Stimulated activated CD8-positive, alpha-beta memory T cell treated with anti-CD3 and anti-CD28 coated beads, Interleukin-4, amount 100 ng/mL, for 24 hours (primary cell): ENCODE measurements at regions not wholly inside any gene's neighbourhood (a gene's known extent, or its start where the extent isn't known, plus 50 kb on each side); places are given as distances from the start of the nearest gene placed in this dataset.
"Not testable (repeated sequence)": the region's sequence is repeated elsewhere in the genome, so short reads cannot be mapped to it uniquely, and the experiment has no call there.

Source experiments
- DNase-seq: peaks from one replicate; pipeline ENCODE4 v3.0.0-alpha.2; 2020; ENCODE audit warnings: low read depth

DNA sequence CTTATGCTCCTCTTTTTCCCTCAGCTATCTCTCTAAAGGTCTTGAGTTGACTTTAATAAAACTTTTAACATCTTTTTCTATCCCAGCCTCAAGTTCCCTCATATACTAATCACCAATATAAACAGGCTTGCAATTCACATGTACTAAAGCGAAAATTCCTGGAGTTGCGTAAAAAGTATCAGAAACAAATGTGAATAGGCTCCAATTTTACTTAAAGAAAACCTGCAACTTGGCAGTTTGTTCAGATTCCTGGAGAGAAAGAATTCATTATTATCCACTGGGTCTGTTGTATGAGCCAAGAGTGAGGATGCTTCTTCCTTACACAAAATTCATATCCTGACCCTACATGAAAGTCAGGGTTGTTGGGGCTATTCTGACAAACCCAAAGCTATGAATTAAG, 384.2 kb downstream of the DTWD2 start:
- no peak for DNase-seq

- DNase-seq = no peak
Measured at GRCh38 chr5:118603278-118603677, 385.1 kb downstream of the DTWD2 start.

GRCh38 chr5:118598311-118598710, 390.0 kb downstream of the DTWD2 start:
- no peak for DNase-seq

- DNase-seq = no peak
Measured at GRCh38 chr5:118597543-118597942, 390.8 kb downstream of the DTWD2 start.

GRCh38 chr5:118596255-118596654, 392.1 kb downstream of the DTWD2 start:
- DNase-seq = no peak

- no peak for DNase-seq
Measured at GRCh38 chr5:118593003-118593328, 395.4 kb downstream of the DTWD2 start.

DNA sequence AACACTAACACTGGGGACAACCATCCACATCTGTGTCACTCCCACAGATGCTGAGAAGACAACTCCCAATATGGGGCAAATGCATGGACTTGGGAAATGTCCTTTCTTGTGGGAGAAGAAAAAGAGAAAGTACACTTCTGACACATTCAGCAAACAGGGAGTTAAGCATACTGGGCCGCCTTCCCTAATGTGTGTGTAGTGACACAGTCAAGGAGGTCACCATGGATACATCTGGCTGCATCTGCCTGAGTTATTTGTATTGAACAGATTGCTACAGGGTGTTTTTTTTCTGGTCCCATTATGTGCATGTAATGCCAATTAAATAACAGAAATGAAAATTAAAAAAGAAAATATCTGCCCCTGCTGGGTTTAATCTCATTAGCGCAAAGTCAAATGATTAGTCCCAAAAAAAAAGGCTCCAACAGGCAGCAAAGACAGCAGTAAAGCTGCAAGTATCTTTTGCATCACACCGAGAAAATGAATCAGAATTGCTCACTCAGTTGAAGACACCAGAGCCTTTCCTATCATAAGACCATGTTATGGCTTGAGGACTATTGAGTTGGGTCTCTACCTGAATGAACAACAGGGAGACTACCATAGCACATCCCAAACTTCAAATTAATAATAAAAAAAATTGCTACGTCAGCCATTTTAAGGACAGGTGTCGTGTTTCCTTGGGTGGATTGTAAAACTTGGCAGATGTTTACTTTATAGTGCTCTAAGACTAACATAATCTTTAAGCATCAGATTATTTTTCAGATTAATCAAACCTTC, 395.9 kb downstream of the DTWD2 start:
- no peak for DNase-seq

GRCh38 chr5:118590806-118591205, 397.5 kb downstream of the DTWD2 start:
- DNase-seq = no peak

DNA sequence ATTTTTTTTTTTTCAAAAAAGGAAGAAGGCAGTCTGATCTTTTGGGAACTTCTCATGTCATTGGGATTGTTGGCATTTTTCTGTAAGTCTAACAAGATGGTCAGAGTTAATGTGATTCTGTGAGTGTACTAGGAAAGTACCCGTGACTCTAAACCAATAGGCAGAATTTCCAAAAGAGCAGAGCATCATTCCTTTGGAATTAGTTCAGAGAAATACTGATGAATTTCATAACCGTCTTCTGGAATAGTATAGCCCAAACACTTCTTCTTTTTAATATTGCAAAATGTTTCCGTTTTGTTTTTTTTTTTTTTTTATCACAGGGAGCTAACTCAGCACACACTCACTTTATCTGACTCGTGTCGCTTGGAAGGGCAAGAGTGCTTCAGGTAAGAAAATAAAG, 407.4 kb downstream of the DTWD2 start:
- no peak for DNase-seq

DNA sequence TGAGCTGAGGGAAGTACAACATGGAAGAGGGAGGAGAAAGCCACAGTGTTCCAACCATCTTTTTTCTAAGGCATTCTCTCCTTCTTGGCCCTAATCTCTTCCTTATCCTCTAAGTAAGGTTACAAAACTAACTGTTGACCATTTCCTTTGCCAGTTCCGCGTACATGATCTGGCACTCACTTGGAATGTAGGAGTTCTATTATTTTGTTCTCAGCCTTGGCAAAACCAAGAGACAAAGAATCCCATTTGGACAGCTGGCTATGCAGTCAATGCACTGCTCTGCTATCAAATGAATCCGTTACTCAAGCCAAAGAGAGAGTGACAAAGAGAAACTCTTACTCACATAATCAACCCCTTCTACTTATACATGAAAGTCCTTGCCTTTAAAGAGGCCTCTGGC, 410.3 kb downstream of the DTWD2 start:
- no peak for DNase-seq

- DNase-seq = no peak
Measured at GRCh38 chr5:118577621-118578020, 410.7 kb downstream of the DTWD2 start.

DNA sequence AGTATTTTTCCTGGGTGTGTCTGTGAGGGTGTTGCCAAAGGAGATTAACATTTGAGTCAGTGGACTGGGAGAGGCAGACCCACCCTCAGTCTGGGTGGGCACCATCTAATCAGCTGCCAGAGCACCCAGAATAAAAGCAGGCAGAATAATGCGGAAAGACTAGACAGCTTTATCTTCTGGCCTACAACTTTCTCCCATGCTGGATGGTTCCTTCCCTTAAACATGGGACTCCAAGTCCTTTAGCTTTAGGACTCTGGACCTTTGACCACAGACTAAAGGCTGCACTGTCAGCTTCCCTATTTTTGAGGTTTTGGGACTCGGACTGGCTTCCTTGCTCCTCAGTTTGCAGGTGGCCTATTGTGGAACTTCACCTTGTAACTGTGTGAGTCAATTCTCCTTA, 418.1 kb downstream of the DTWD2 start:
- DNase-seq = not testable (repeated sequence)

- DNase-seq = not testable (repeated sequence)
Measured at GRCh38 chr5:118569596-118569995, 418.8 kb downstream of the DTWD2 start.

- DNase-seq = no peak
Measured at GRCh38 chr5:118565335-118565971, 422.9 kb downstream of the DTWD2 start.

- DNase-seq = no peak
Measured at GRCh38 chr5:118561971-118562370, 426.4 kb downstream of the DTWD2 start.

DNA sequence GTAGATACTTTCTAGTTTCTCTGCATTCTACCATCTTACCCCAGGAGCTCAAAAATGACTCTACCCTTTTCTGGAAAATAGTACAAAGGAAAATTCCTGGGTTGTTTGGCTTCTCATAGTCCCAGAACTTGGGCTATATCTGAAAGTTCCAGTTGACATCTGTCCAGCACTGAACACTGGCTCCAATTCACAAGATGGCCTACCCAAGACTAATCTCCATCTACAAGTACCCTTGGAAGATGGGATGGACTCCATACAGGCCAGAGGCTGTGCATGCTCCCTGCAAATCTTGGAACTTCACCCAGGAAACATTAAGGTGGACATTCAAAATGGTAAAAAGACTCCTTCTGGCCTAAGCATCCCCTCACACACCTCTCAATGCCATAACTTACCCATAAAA, 427.1 kb downstream of the DTWD2 start:
- no peak for DNase-seq

DNA sequence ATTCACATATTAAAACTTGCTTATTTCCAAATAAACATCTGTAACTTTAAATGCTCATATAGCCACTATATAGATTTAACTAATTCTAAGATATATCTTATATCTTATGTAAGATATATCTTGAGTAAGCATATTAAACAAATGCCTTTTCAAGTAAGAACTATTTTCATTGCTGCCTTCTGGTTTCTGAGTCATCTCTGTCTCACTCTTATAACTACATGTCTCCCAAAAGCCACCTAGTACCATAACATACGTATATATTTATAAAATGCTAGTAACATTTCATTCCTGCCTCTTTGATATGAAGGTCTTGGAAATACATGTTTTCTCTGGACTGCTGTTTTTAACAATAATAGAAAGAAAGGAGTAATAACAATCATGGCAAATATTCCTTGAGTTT, 429.5 kb downstream of the DTWD2 start:
- no peak for DNase-seq

DNA sequence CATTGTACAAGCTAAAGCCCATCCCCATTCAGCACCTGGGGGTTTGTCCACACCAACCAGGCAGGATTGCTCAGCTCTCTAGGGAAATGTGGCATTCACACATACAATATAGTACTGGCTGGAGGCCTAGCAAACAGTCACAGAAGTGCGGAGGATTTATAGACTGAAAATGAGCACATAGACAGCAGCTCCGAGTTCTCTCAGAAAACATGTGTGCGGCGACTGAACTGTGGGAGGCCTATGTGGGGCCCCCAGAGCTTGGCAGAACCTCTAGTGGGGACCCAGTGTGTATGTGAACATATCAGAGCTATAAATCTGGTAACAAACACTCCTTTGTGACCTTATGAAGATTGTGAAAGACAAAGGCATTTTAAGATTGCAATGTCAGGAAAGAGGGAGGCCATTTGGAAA, 431.1 kb downstream of the DTWD2 start:
- no peak for DNase-seq

- DNase-seq = no peak
Measured at GRCh38 chr5:118556792-118557191, 431.6 kb downstream of the DTWD2 start.

DNA sequence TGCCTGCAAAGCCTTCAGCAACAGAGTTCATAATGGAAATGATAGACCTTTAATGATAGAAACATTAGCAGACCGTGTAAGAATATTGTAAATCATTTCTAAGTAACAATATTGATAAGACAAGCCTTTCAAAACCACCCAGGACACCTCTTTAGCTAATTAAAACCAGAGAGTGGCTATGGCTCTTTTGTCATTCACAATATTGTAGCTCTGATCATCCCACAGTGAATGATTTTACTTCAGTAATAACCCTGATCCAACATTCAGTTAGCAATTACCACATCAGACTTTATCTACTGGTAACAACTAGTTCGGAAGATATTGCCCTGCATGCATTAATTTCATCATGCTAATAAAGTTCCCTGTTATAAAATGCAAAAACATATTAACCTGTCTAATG, 432.6 kb downstream of the DTWD2 start:
- no peak for DNase-seq

- DNase-seq = no peak
Measured at GRCh38 chr5:118554981-118555380, 433.4 kb downstream of the DTWD2 start.

- DNase-seq = no peak
Measured at GRCh38 chr5:118554241-118554640, 434.1 kb downstream of the DTWD2 start.

GRCh38 chr5:118553662-118554061, 434.7 kb downstream of the DTWD2 start:
- DNase-seq = no peak

- no peak for DNase-seq
Measured at GRCh38 chr5:118552731-118553360, 435.5 kb downstream of the DTWD2 start.
